Loucy (cell line): ENCODE measurements at regions not wholly inside any gene's neighbourhood (a gene's known extent, or its start where the extent isn't known, plus 50 kb on each side); places are given as distances from the start of the nearest gene placed in this dataset.

Experiments used
- CTCF ChIP-seq: fragments of 200-600 bp; sonication (generic); conservative IDR thresholded peaks from 2 replicates; pipeline ENCODE4 v1.5.1; 2014; ENCODE audit warnings: mild to moderate bottlenecking, antibody characterized with exemption, low read length
- EZH2phosphoT487 ChIP-seq: fragments of 200-600 bp; IDR thresholded peaks from 2 replicates; pipeline ENCODE4 v1.6.1; 2018; ENCODE audit warnings: antibody characterized with exemption, mild to moderate bottlenecking, moderate library complexity, borderline replicate concordance

DNA sequence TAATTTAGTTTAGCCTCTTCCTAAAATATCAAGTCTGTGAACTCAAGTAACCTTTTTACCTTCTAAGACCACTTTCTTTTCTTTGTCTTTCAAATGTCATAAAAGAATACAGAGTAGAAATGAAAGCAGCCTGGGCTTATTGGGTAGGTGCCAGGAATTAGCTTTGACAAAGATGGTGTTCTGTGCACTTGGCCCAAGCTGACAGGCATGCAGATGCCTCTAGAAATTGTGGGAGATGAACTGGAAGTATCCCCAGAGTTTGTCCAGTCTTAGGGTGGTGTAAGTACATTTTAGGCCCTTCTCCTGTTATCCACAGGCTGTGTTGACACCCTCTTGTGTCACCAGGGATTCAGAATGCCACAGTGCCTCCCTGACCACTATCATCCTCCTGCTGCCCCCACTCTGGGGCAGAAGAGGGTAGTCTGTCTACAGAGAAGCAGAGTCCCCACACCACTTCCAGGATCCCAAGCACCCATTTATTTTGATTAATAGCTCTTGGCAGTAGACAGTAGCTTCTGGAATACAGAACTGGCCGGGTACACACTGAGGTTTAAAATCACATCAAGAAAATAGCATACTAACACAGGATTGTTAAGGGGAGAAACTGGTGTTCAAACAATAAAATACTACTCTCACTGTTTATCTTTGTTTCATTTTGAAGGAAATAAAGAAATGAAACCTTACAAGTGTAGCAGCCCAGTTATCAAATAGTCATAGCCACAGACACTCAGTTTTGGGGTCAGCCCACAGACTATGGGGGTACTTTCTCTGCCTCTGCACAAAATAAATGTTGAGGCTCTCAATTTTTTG is 343.2 kb downstream of the KCNRG start:
- TF ChIP-seq EZH2phosphoT487 = no peak
- no peak for TF ChIP-seq CTCF
